Parathyroid adenoma (tissue), 2 donors: ENCODE measurements at regions not wholly inside any gene's neighbourhood (a gene's known extent, or its start where the extent isn't known, plus 50 kb on each side); places are given as distances from the start of the nearest gene placed in this dataset.

ENCODE experiments used
- H2AFZ ChIP-seq: fragments of 300-600 bp; sonication (generic); one replicate; pipeline ENCODE4 v1.7.0; 2017; ENCODE audit warnings: antibody characterized with exemption, mild to moderate bottlenecking
- H3K27ac ChIP-seq: fragments of 300-600 bp; sonication (generic); one replicate; pipeline ENCODE4 v1.7.0; 2017
- H3K27me3 ChIP-seq: fragments of 300-600 bp; sonication (generic); one replicate; pipeline ENCODE4 v1.7.0; 2017; ENCODE audit warnings: low read length; ENCODE audit not compliant: control insufficient read depth, insufficient read depth
- H3K36me3 ChIP-seq: fragments of 300-600 bp; sonication (generic); one replicate; pipeline ENCODE4 v1.7.0; 2017; ENCODE audit warnings: low read length; ENCODE audit not compliant: control insufficient read depth, insufficient read depth
- H3K4me1 ChIP-seq: fragments of 300-600 bp; sonication (generic); one replicate; pipeline ENCODE4 v1.7.0; 2017; ENCODE audit warnings: control low read depth
- H3K4me2 ChIP-seq: fragments of 300-600 bp; sonication (generic); one replicate; pipeline ENCODE4 v1.7.0; 2017; ENCODE audit warnings: low read length
- H3K4me3 ChIP-seq: fragments of 300-600 bp; sonication (generic); one replicate; pipeline ENCODE4 v1.7.0; 2017; ENCODE audit warnings: low read depth, low read length
- H3K79me2 ChIP-seq: fragments of 300-600 bp; sonication (generic); one replicate; pipeline ENCODE4 v1.7.0; 2017; ENCODE audit warnings: control low read depth
- H3K9ac ChIP-seq: fragments of 300-600 bp; sonication (generic); one replicate; pipeline ENCODE4 v1.7.0; 2017; ENCODE audit warnings: mild to moderate bottlenecking
- H3K9me3 ChIP-seq: fragments of 300-600 bp; sonication (generic); one replicate; pipeline ENCODE4 v1.7.0; 2017; ENCODE audit warnings: low read length; ENCODE audit not compliant: control insufficient read depth
- TF ChIP-seq, protein P1 (sequence below): fragments of 300-600 bp; sonication (generic); IDR thresholded peaks from one replicate; pipeline ENCODE4 v1.7.0; 2017; ENCODE audit warnings: antibody characterized with exemption, mild to moderate bottlenecking
- donor health status: primary hyperparathyroidism.

DNA sequence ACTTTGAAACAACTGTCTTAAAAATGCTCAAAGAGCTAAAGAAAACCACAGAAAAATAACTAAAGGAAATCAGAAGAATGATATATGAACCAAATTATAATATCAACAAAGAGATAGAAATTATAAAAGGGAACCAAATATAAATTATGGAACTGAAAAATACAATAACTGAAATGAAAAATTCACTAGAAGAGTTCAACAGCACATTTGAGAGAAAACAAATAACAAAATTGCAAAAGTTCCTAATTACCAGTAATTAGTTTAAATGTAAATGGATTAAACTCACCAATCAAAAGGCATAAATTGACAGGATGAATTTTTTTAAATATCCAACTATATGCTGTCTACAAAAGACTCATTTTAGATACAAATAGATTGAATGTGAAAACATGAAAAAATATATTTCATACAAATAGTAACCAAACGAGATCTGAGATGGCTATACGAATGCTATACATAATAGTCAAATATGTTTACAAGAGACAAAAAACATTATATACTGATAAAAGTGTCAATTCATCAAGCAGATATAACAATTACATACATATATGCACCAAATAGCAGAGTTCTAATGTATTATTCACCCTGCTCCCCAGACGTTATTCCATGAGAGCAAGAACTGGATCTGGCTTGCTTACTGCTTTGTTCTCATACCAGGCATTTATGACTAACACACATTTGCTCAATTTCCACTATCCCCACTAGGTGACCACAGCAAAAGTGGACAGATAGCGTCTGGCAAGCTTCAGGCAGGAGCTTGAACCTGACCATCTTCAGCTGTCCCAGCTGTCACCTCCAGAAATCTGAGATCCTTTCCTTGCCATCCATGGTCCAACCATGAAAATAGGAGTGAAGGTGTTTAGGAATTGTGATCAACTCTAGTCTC lies 72.4 kb upstream of the SIRPA start:
- Histone ChIP-seq H3K4me3 (no peak overlapping the region), H3K4me1 (peaks cover 3% of the 10 kb centered on the region), H3K27ac (no peak overlapping the region), H3K9me3 (no peaks in the 10 kb centered on the region), H3K4me2 (no peak overlapping the region), H3K27me3 (no peaks in the 10 kb centered on the region), H3K79me2 (no peaks in the 10 kb centered on the region), H3K36me3 (no peaks in the 10 kb centered on the region), H3K9ac (no peak overlapping the region), H2AFZ (no peak overlapping the region)
- TF ChIP-seq, protein P1, sequence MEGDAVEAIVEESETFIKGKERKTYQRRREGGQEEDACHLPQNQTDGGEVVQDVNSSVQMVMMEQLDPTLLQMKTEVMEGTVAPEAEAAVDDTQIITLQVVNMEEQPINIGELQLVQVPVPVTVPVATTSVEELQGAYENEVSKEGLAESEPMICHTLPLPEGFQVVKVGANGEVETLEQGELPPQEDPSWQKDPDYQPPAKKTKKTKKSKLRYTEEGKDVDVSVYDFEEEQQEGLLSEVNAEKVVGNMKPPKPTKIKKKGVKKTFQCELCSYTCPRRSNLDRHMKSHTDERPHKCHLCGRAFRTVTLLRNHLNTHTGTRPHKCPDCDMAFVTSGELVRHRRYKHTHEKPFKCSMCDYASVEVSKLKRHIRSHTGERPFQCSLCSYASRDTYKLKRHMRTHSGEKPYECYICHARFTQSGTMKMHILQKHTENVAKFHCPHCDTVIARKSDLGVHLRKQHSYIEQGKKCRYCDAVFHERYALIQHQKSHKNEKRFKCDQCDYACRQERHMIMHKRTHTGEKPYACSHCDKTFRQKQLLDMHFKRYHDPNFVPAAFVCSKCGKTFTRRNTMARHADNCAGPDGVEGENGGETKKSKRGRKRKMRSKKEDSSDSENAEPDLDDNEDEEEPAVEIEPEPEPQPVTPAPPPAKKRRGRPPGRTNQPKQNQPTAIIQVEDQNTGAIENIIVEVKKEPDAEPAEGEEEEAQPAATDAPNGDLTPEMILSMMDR, result no peak

GRCh38 chr20:1820138-1821079 lies 74.8 kb upstream of the SIRPA start:
- H2AFZ ChIP-seq, result no peak overlapping the region
- no peak overlapping the region for H3K4me3 ChIP-seq
- H3K9ac ChIP-seq, result no peak overlapping the region
- TF ChIP-seq, protein P1, result no peak
- peak overlapping the region; percentile 11 for H3K27ac ChIP-seq
- H3K79me2 ChIP-seq, result no peaks in the 10 kb centered on the region
- H3K36me3 ChIP-seq, result no peaks in the 10 kb centered on the region
- H3K4me2 ChIP-seq, result no peak overlapping the region
- H3K9me3 ChIP-seq, result no peaks in the 10 kb centered on the region
- H3K27me3 ChIP-seq, result no peaks in the 10 kb centered on the region
- peaks cover 3% of the 10 kb centered on the region for H3K4me1 ChIP-seq

GRCh38 chr20:1819311-1820137 lies 75.7 kb upstream of the SIRPA start:
- no peak overlapping the region for H3K27ac ChIP-seq
- H3K79me2 ChIP-seq, result no peaks in the 10 kb centered on the region
- no peak overlapping the region for H2AFZ ChIP-seq
- H3K36me3 ChIP-seq, result no peaks in the 10 kb centered on the region
- H3K27me3 ChIP-seq, result no peaks in the 10 kb centered on the region
- no peak overlapping the region for H3K9ac ChIP-seq
- H3K4me1 ChIP-seq, result no peaks in the 10 kb centered on the region
- H3K4me3 ChIP-seq, result no peak overlapping the region
- H3K9me3 ChIP-seq, result no peaks in the 10 kb centered on the region
- no peak overlapping the region for H3K4me2 ChIP-seq
- TF ChIP-seq, protein P1, result no peak

DNA sequence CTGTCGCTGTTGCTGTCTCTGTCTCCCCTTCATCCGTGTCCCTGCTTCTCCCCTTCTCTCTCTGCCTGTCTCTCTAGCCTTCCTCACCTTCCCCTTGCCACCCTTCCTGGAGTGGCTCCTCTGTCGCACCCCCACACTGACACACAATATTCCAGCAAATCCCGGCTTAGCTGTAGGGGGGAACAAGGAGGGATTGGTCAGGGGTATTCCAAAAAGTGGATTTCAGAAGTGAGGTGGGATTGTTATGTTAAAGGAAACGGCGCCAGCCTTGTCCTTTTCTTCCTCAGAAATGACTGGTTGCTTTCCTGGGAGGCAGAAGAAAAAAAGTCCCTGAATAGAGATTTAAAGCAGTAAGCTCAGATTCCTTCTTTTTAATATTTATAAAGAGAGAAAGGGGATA lies 76.3 kb upstream of the SIRPA start:
- Histone ChIP-seq H3K4me2 (no peak overlapping the region), H3K36me3 (no peaks in the 10 kb centered on the region), H3K27ac (peak overlapping the region; percentile 32), H2AFZ (no peak overlapping the region), H3K9me3 (no peaks in the 10 kb centered on the region), H3K9ac (no peak overlapping the region), H3K27me3 (no peaks in the 10 kb centered on the region), H3K79me2 (no peaks in the 10 kb centered on the region), H3K4me3 (no peak overlapping the region), H3K4me1 (no peaks in the 10 kb centered on the region)
- TF ChIP-seq, protein P1, result no peak
